Tibial nerve (tissue), 3 donors: ENCODE measurements at regions not wholly inside any gene's neighbourhood (a gene's known extent, or its start where the extent isn't known, plus 50 kb on each side); places are given as distances from the start of the nearest gene placed in this dataset.

Experiments used
- CTCF ChIP-seq, 5 experiments: fragments of 200-600 bp in 3 of 5; fragments of 450-650 bp in 2 of 5; sonication (generic) in 3 of 5; IDR thresholded peaks; one replicate each; pipeline ENCODE4 v1.5.1; 2016 to 2019; ENCODE audit warnings: antibody characterized with exemption in 5 of 5, mild to moderate bottlenecking in 3 of 5, moderate library complexity in 2 of 5
- POLR2A ChIP-seq, 2 donors: fragments of 450-650 bp; IDR thresholded peaks; one replicate each; pipeline ENCODE4 v1.6.1; 2017; ENCODE audit warnings: antibody characterized with exemption in 2 of 2, mild to moderate bottlenecking in 2 of 2, moderate library complexity in 2 of 2

- TF ChIP-seq CTCF (IDR thresholded peaks at IDR 0.05) (no peak), POLR2A (IDR thresholded peaks at IDR 0.05) (no peak)
These were observed 108.2 kb upstream of the MED13L start for GRCh38 chr12:116385486-116386217.
